GM18868 (cell line): ENCODE measurements at regions not wholly inside any gene's neighbourhood (a gene's known extent, or its start where the extent isn't known, plus 50 kb on each side); places are given as distances from the start of the nearest gene placed in this dataset.

Source experiments
- ATAC-seq: cut with Tn5 transposase; IDR thresholded peaks from one replicate; pipeline ENCODE4 v1.9.1; 2021; ENCODE audit warnings: mild to moderate bottlenecking, moderate library complexity; ENCODE audit not compliant: unreplicated experiment

- ATAC-seq: peak; percentile 93
These were observed 55.5 kb upstream of the SLC8A1 start for GRCh38 chr2:40507432-40507831.

GRCh38 chr2:40510304-40510703, 58.4 kb upstream of the SLC8A1 start:
- no peak for ATAC-seq

GRCh38 chr2:40511661-40512213, 59.8 kb upstream of the SLC8A1 start:
- ATAC-seq: no peak

GRCh38 chr2:40512256-40512655, 60.4 kb upstream of the SLC8A1 start:
- no peak for ATAC-seq

GRCh38 chr2:40513201-40513600, 61.3 kb upstream of the SLC8A1 start:
- no peak for ATAC-seq

GRCh38 chr2:40516604-40517003, 64.7 kb upstream of the SLC8A1 start:
- no peak for ATAC-seq

GRCh38 chr2:40528564-40528963, 76.7 kb upstream of the SLC8A1 start:
- ATAC-seq: no peak

- no peak for ATAC-seq
These were observed 79.5 kb upstream of the SLC8A1 start for GRCh38 chr2:40531359-40531758.

GRCh38 chr2:40534528-40534927, 82.6 kb upstream of the SLC8A1 start:
- ATAC-seq: no peak

- ATAC-seq: no peak
These were observed 84.1 kb upstream of the SLC8A1 start for GRCh38 chr2:40535972-40536371.

- no peak for ATAC-seq
These were observed 88.1 kb upstream of the SLC8A1 start for GRCh38 chr2:40540026-40540425.

- no peak for ATAC-seq
These were observed 91.5 kb upstream of the SLC8A1 start for GRCh38 chr2:40543381-40543780.

- no peak for ATAC-seq
These were observed 92.2 kb upstream of the SLC8A1 start for GRCh38 chr2:40544072-40544471.

- ATAC-seq: no peak
These were observed 93.8 kb upstream of the SLC8A1 start for GRCh38 chr2:40545645-40546044.

- ATAC-seq: no peak
These were observed 94.7 kb upstream of the SLC8A1 start for GRCh38 chr2:40546439-40547191.

GRCh38 chr2:40548521-40548920, 96.6 kb upstream of the SLC8A1 start:
- no peak for ATAC-seq

- no peak for ATAC-seq
These were observed 98.2 kb upstream of the SLC8A1 start for GRCh38 chr2:40550085-40550484.

GRCh38 chr2:40551081-40551480, 99.2 kb upstream of the SLC8A1 start:
- ATAC-seq: no peak

GRCh38 chr2:40554665-40555294, 102.9 kb upstream of the SLC8A1 start:
- peak; percentile 95 for ATAC-seq

- no peak for ATAC-seq
These were observed 104.4 kb upstream of the SLC8A1 start for GRCh38 chr2:40556293-40556692.

GRCh38 chr2:40556739-40557138, 104.8 kb upstream of the SLC8A1 start:
- no peak for ATAC-seq

GRCh38 chr2:40558761-40559160, 106.9 kb upstream of the SLC8A1 start:
- ATAC-seq: no peak
